K562 (cell line): ENCODE measurements at regions not wholly inside any gene's neighbourhood (a gene's known extent, or its start where the extent isn't known, plus 50 kb on each side); places are given as distances from the start of the nearest gene placed in this dataset.

Experiments used
- ATAC-seq: fragments of 200-7000 bp; cut with Tn5 transposase; 3 replicates; pipeline ENCODE4 v1.9.1; 2020; ENCODE audit warnings: moderate library complexity
- BruUV-seq: library from RNA; stranded (reverse); fragments of 400-500 nt; replicated peaks from 2 replicates; lab custom pipeline; 2021; lab: Mats Ljungman, UMichigan
- CTCF ChIA-PET: fragments of 300-600 bp; formaldehyde crosslinking; extraction: SDS; loops from one replicate; lab custom pipeline; 2021; ENCODE audit warnings: low intra/inter-chr PET ratio; lab: Yijun Ruan, JAX
- POLR2A ChIA-PET: fragments of 300-600, 350-650 bp; sonication (Branson Sonifier 250); formaldehyde crosslinking; extraction: SDS; loops from one replicate; lab custom pipeline; 2021; ENCODE audit warnings: antibody characterized with exemption, inconsistent platforms; lab: Yijun Ruan, JAX
- DNase-seq, 4 experiments: peaks; one replicate each; pipeline versions ENCODE4 v3.0.0 to v3.0.0-alpha.2; 2011 to 2018; ENCODE audit warnings: low spot score in 3 of 4, mixed read lengths in 3 of 4; ENCODE audit errors: extremely low read depth in 1 of 4
- FAIRE-seq: peaks from 2 replicates; lab custom pipeline; 2011; peaks lifted over from hg19 to GRCh38; lab: Jason Lieb, UNC
- H2AFZ ChIP-seq: 2 replicates; pipeline ENCODE4 v1.6.0; 2011; ENCODE audit warnings: low read depth, low read length, control low read depth, inconsistent platforms
- H3K27ac ChIP-seq: fragments of 200-600 bp; 3 replicates; pipeline ENCODE4 v1.8.0; 2011; ENCODE audit warnings: low read depth, mild to moderate bottlenecking, control low read depth, inconsistent platforms, low read length, moderate library complexity, mixed read lengths; ENCODE audit errors: extremely low read depth
- H3K27me3 ChIP-seq, 2 experiments: fragments of 300-600 bp in 1 of 2; 2 replicates in 1 of 2; 3 replicates in 1 of 2; pipeline versions ENCODE4 v1.6.0 to v1.8.0; 2011; ENCODE audit warnings: inconsistent platforms in 2 of 2, low read length in 2 of 2, mild to moderate bottlenecking in 1 of 2, mixed read lengths in 1 of 2, moderate library complexity in 1 of 2; ENCODE audit not compliant: control insufficient read depth in 2 of 2, insufficient read depth in 2 of 2
- H3K36me3 ChIP-seq: fragments of 300-600 bp; 3 replicates; pipeline ENCODE4 v1.8.0; 2011; ENCODE audit warnings: mild to moderate bottlenecking, low read length, inconsistent platforms; ENCODE audit not compliant: control insufficient read depth, insufficient read depth
- H3K4me1 ChIP-seq, 2 experiments: fragments of 200-600 bp in 1 of 2; replicated peaks in 1 of 2; 2 replicates in 1 of 2; 3 replicates in 1 of 2; pipeline versions ENCODE4 v1.5.1 to v1.8.0; 2011; ENCODE audit warnings: inconsistent platforms in 2 of 2, low read length in 2 of 2, mild to moderate bottlenecking in 1 of 2, mixed read lengths in 1 of 2, moderate library complexity in 1 of 2; ENCODE audit not compliant: control insufficient read depth in 2 of 2, insufficient read depth in 2 of 2
- H3K4me2 ChIP-seq: 2 replicates; pipeline ENCODE4 v1.6.1; 2011; ENCODE audit warnings: low read length, control low read depth, inconsistent platforms, mixed read lengths; ENCODE audit not compliant: insufficient read depth
- H3K4me3 ChIP-seq: fragments of 200-600 bp; sonication (generic), shearing (Covaris generic); 2 replicates; pipeline ENCODE4 v1.5.1; 2016; ENCODE audit warnings: control low read depth, inconsistent platforms
- H3K79me2 ChIP-seq: fragments of 200-600 bp; 3 replicates; pipeline ENCODE4 v1.8.0; 2011; ENCODE audit warnings: low read length, inconsistent platforms; ENCODE audit not compliant: control insufficient read depth, insufficient read depth
- H3K9ac ChIP-seq, 2 experiments: 2 replicates each; pipeline versions ENCODE4 v1.6.0 to v1.6.1; 2011; ENCODE audit warnings: low read depth in 2 of 2, low read length in 2 of 2, control low read depth in 1 of 2, inconsistent platforms in 1 of 2, mild to moderate bottlenecking in 1 of 2, mixed read lengths in 1 of 2; ENCODE audit not compliant: insufficient read depth in 1 of 2
- H3K9me1 ChIP-seq: one replicate; pipeline ENCODE4 v1.6.0; 2011; ENCODE audit warnings: inconsistent platforms, mild to moderate bottlenecking, low read length, moderate library complexity; ENCODE audit not compliant: control insufficient read depth, insufficient read depth
- H3K9me3 ChIP-seq: replicated peaks from 2 replicates; pipeline ENCODE4 v1.5.1; 2011; ENCODE audit warnings: low read depth, low read length, inconsistent platforms; ENCODE audit not compliant: control insufficient read depth, insufficient read depth
- H4K20me1 ChIP-seq: replicated peaks from 2 replicates; pipeline ENCODE4 v1.6.1; 2011; ENCODE audit warnings: low read length, inconsistent platforms, mixed read lengths; ENCODE audit not compliant: control insufficient read depth, insufficient read depth
- ARID4B ChIP-seq: sonication (generic); formaldehyde crosslinking; IDR thresholded peaks from 2 replicates; pipeline ENCODE4 v1.8.0; 2022; ENCODE audit warnings: mild to moderate bottlenecking, missing genetic modification reagents
- ASH1L ChIP-seq: fragments of 450-650 bp; IDR thresholded peaks from 2 replicates; pipeline ENCODE4 v1.6.1; 2018; ENCODE audit warnings: borderline replicate concordance, mild to moderate bottlenecking, low read depth; ENCODE audit not compliant: partially characterized antibody
- CSDE1 ChIP-seq, 2 experiments: fragments of 450-650 bp; IDR thresholded peaks; 2 replicates each; pipeline ENCODE4 v1.6.1; 2016; ENCODE audit warnings: mild to moderate bottlenecking in 1 of 2
- CXXC5 ChIP-seq: fragments of 250-450 bp; sonication (Bioruptor Pico); IDR thresholded peaks from 2 replicates; pipeline ENCODE4 v1.8.0; 2022; ENCODE audit warnings: inconsistent platforms, mild to moderate bottlenecking, moderate library complexity
- EWSR1 ChIP-seq: fragments of 450-650 bp; IDR thresholded peaks from 2 replicates; pipeline ENCODE4 v1.6.1; 2018; ENCODE audit warnings: borderline replicate concordance, mild to moderate bottlenecking, low read depth, moderate library complexity; ENCODE audit not compliant: partially characterized antibody
- HDAC2 ChIP-seq: fragments of 450-650 bp; IDR thresholded peaks from 2 replicates; pipeline ENCODE4 v1.6.1; 2016; ENCODE audit warnings: mild to moderate bottlenecking
- HMGN3 ChIP-seq: IDR thresholded peaks from 2 replicates; pipeline ENCODE4 v1.6.1; 2011; ENCODE audit warnings: borderline replicate concordance, low read depth, mild to moderate bottlenecking, mixed read lengths, low read length; ENCODE audit not compliant: insufficient read length; ENCODE audit errors: extremely low read depth
- JUNB ChIP-seq: fragments of 450-650 bp; formaldehyde crosslinking; conservative IDR thresholded peaks from 2 replicates; pipeline ENCODE4 v1.4.0; 2020; ENCODE audit warnings: mild to moderate bottlenecking
- KAT2B ChIP-seq: IDR thresholded peaks from one replicate; pipeline ENCODE4 v1.6.1; 2012; ENCODE audit warnings: low read depth, mild to moderate bottlenecking, control low read depth, inconsistent platforms, low read length, moderate library complexity
- KDM1A ChIP-seq, 2 experiments: fragments of 450-650 bp; IDR thresholded peaks; 2 replicates each; pipeline ENCODE4 v1.6.1; 2016; ENCODE audit warnings: mild to moderate bottlenecking in 2 of 2
- KDM4B ChIP-seq, 2 experiments: fragments of 450-650 bp in 1 of 2; sonication (generic) in 1 of 2; IDR thresholded peaks; 2 replicates each; pipeline ENCODE4 v1.6.1; 2016 to 2017; ENCODE audit warnings: borderline replicate concordance in 2 of 2, antibody characterized with exemption in 1 of 2, low read depth in 1 of 2, mild to moderate bottlenecking in 1 of 2
- NEUROD1 ChIP-seq: fragments of 150-350 bp; IDR thresholded peaks from 2 replicates; pipeline ENCODE4 v1.6.1; 2014; ENCODE audit warnings: borderline replicate concordance, low read length, low read depth; ENCODE audit not compliant: partially characterized antibody
- NFIC ChIP-seq: fragments of 450-650 bp; IDR thresholded peaks from 2 replicates; pipeline ENCODE4 v1.6.1; 2017; ENCODE audit warnings: mild to moderate bottlenecking, inconsistent platforms
- NONO ChIP-seq, 2 experiments: fragments of 200-400 bp in 1 of 2; fragments of 450-650 bp in 1 of 2; formaldehyde crosslinking in 1 of 2; IDR thresholded peaks; 2 replicates each; pipeline ENCODE4 v1.6.1; 2017; ENCODE audit warnings: low read depth in 2 of 2, mild to moderate bottlenecking in 2 of 2, moderate library complexity in 2 of 2, low read length in 1 of 2
- NR0B1 ChIP-seq: fragments of 450-650 bp; IDR thresholded peaks from one replicate; pipeline ENCODE4 v1.6.1; 2018; ENCODE audit warnings: mild to moderate bottlenecking, moderate library complexity; ENCODE audit not compliant: partially characterized antibody
- NUFIP1 ChIP-seq: fragments of 450-650 bp; IDR thresholded peaks from 2 replicates; pipeline ENCODE4 v1.6.1; 2018; ENCODE audit not compliant: partially characterized antibody
- ZNF57 ChIP-seq: fragments of 450-650 bp; formaldehyde crosslinking; IDR thresholded peaks from 2 replicates; pipeline ENCODE4 v1.4.0; 2020; ENCODE audit warnings: mild to moderate bottlenecking, moderate library complexity
- ZNF77 ChIP-seq: fragments of 250-450 bp; sonication (Bioruptor Pico); IDR thresholded peaks from 2 replicates; pipeline ENCODE4 v1.5.0; 2020
- WGBS: fragments of 100-300 bp; shearing (Covaris generic); methylation state at CpG from one replicate; pipeline ENCODE4 v1.1.6; 2016; ENCODE audit warnings: low coverage, mixed read lengths; ENCODE audit not compliant: insufficient coverage; ENCODE audit errors: missing lambda C conversion rate; 5-methylcytosine and 5-hydroxymethylcytosine counted together
- in situ Hi-C: fragments of 300-500 bp; cut with MboI; formaldehyde crosslinking; loops from 4 replicates; pipeline ENCODE4 v1.15.0; 2018; ENCODE audit warnings: inconsistent platforms, mixed read lengths
- intact Hi-C: fragments of 100-400 bp; cut with micrococcal nuclease; formaldehyde crosslinking; loops from 2 replicates; pipeline ENCODE4 v1.14.2; 2022

DNA sequence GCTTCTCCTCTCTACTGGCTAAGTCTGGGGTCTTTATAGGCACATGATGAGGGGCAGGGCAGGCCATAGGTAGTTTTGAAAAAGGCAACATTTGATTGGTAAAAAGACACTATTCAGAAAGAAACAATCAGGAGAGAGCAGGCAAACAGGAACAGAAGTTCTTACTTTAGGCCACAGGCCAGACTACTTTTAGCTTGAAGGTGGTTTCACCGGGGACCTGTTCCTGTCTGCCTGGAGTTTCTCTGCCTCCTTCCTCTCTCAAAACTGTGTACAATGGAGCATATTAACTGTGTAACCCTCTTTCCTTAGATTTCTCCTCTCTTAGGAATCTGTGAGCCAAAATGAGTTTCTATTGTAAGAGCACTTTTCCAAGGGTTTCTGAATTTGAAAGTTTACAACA is 167.9 kb upstream of the AVPR1A start:
- in situ Hi-C loops: no loop called here
- no peaks in the 10 kb centered on the region for H3K79me2 ChIP-seq
- H4K20me1 ChIP-seq: no peaks in the 10 kb centered on the region
- H3K9me3 ChIP-seq: no peaks in the 10 kb centered on the region
- POLR2A ChIA-PET: no interaction called here
- H3K9me1 ChIP-seq: no peaks in the 10 kb centered on the region
- no peak for TF ChIP-seq KAT2B
- TF ChIP-seq EWSR1: no peak
- no peak for TF ChIP-seq NEUROD1
- no peak for TF ChIP-seq ARID4B
- TF ChIP-seq NFIC: no peak
- TF ChIP-seq ASH1L: no peak
- TF ChIP-seq CSDE1 (IDR thresholded peaks at IDR 0.05): no peak
- TF ChIP-seq JUNB: no peak
- no peak for TF ChIP-seq NONO (IDR thresholded peaks at IDR 0.05; ENCODE audit: low read depth in 2 of 2, low read length in 1 of 2)
- no peak for TF ChIP-seq CXXC5 (CRISPR knock-in tag)
- no peak for TF ChIP-seq HDAC2
- no peak for TF ChIP-seq KDM4B (IDR thresholded peaks at IDR 0.05; ENCODE audit: borderline replicate concordance in 2 of 2, low read depth in 1 of 2)
- TF ChIP-seq NUFIP1: no peak
- no peak for TF ChIP-seq NR0B1
- no peak for TF ChIP-seq ZNF77
- TF ChIP-seq KDM1A (IDR thresholded peaks at IDR 0.05): no peak
- TF ChIP-seq HMGN3: no peak
- no peak for TF ChIP-seq ZNF57 (CRISPR knock-in tag)
- TF ChIP-seq, all 486 proteins: peak for 0
- Histone ChIP-seq H3K9ac (no peak overlapping the region), H3K4me3 (no peak overlapping the region), H3K27ac (no peak overlapping the region), H3K36me3 (no peaks in the 10 kb centered on the region), H3K4me1 (no peaks in the 10 kb centered on the region), H3K4me2 (no peak overlapping the region), H3K27me3 (no peaks in the 10 kb centered on the region), H2AFZ (no peak overlapping the region)
- ATAC-seq (no peak), DNase-seq (no peak), FAIRE-seq (no peak)
- no TSS peak for BruUV-seq
- intact Hi-C loops: no loop called here
- CTCF ChIA-PET: no interaction called here
- 0% methylated on average over 1 of the region's 1 CpG for WGBS
